ENCODE measurements at regions not wholly inside any gene's neighbourhood (a gene's known extent, or its start where the extent isn't known, plus 50 kb on each side); places are given as distances from the start of the nearest gene placed in this dataset.

- TF ChIP-seq CTCF (IDR thresholded peaks at IDR 0.05), result no peak
- TF ChIP-seq EZH2 (IDR thresholded peaks at IDR 0.05; ENCODE audit: borderline replicate concordance, insufficient read depth, low read depth, low read length, poor library complexity, severe bottlenecking), result no peak
Observed at GRCh38 chr10:3711918-3712317, 73.1 kb downstream of the KLF6 start.

Data from B cell (primary cell).